HG03139 (cell line): ENCODE measurements at regions not wholly inside any gene's neighbourhood (a gene's known extent, or its start where the extent isn't known, plus 50 kb on each side); places are given as distances from the start of the nearest gene placed in this dataset.

ENCODE experiments used
- ATAC-seq: cut with Tn5 transposase; IDR thresholded peaks from one replicate; pipeline ENCODE4 v1.9.1; 2021; ENCODE audit not compliant: unreplicated experiment

DNA sequence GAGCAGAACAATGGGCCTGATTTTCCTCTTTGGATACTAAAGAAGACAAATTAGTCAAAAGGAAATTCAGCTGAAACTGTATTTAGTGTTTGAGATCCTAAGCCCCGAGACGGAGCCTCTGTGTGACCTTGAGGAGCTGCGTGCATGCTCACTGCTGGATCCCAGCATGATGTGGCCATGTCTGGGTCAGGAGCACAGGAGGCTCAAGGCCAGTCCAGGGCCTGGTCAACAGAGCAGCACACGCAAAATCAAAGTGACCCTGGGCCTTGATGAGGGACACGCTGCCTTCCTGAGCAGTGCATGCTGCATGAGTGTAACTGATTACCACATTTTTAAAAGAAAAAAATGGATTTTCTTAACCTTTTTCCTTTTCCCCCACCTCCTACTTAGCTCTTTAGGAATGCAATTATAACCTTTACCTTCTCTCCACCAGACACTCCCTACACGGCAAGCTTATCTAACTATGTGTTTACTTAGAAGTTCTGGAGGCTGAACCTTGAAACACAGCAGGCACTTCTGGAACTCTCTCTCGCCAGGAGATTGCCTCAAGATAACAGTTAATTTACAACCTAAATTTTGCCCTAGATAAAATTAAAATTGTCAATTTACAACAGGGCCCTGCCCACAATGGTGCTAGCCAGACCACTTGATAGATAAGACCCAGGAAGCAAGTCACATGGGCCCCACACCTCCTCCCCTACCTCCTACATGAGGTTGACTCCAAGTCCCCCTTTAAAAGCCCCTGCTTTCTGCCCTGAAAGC is 144.6 kb downstream of the LRIG2 start:
- no peak for ATAC-seq

- ATAC-seq: no peak
Measured at GRCh38 chr1:113219377-113219776, 146.4 kb downstream of the LRIG2 start.

DNA sequence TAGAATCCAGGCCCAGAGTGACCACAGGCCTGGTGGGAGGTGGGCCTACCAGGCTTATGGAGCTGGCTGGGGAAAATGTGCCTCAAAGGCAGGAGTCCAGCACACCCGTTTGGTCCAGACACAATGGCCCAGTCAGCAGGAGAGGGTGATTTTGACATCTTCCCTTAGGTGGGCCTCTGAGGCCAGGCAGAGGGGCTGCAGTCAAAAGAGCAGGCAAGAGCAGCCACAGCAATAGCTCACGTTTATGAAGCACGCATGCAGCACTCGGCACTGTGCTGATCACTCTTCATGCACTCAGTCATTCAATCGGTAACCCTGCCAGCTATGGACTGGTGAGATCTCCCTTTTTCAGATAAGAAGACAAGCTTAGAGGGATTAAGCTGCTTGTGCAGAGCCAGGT is 146.8 kb downstream of the LRIG2 start:
- ATAC-seq: no peak

DNA sequence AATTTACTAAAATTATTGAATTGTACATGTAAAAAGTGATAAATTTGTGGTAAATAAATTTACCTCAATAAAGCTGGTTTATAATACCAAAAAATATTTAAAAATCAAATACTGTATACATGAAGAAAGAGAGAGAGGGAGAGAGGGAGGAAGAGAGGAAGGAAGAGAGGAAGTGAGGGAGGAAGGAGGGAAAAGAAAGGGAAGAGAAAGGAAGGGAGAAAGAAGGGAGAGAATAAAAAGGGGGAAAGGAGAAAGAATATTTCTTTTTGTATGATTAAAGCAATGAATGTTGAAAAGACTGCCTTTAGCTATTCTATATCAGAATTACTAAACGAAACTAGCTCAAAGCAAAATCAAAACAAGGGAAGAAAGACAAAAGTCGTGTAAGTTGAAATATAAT is 150.0 kb downstream of the LRIG2 start:
- no peak for ATAC-seq

DNA sequence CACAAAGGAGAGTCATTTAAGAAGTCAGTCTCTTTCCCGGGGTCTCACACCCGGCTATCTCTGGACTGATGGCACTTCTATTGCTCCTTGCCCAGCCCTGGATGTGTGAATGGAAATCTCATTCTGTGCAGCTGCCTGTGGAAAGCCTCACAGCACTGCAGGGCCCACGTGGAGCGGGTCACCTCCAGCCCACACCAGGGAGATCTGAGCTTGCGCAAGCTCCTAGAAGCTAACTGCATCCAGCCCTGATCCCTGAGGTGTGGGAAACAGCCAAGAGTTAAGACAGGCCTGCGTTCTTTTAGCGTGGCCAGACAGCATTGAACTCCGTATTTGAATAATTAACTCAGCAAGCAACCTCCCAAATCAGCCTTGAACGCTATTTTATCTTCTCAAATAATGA is 150.5 kb downstream of the LRIG2 start:
- ATAC-seq: no peak

- no peak for ATAC-seq
Measured at GRCh38 chr1:113226148-113226547, 153.2 kb downstream of the LRIG2 start.

- no peak for ATAC-seq
Measured at GRCh38 chr1:113231866-113232265, 158.4 kb upstream of the MAGI3 start.

DNA sequence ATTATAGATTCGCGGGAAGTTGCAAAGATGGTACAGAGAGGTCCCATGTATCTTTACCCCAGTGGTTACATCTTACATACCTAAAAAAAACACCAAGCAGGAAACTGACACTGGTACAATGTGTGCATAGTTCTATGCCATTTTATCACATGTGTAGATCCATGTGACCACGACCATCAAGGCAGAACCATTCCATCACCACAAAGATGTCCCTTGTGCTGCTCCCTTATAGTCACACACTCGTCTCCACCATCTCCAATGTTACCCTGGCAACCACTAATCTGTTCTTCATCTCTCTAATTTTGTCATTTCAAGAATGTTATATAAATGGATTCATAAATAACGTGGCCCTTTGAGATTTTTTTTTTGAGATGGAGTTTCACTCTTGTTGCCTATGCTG is 156.9 kb upstream of the MAGI3 start:
- ATAC-seq: no peak

DNA sequence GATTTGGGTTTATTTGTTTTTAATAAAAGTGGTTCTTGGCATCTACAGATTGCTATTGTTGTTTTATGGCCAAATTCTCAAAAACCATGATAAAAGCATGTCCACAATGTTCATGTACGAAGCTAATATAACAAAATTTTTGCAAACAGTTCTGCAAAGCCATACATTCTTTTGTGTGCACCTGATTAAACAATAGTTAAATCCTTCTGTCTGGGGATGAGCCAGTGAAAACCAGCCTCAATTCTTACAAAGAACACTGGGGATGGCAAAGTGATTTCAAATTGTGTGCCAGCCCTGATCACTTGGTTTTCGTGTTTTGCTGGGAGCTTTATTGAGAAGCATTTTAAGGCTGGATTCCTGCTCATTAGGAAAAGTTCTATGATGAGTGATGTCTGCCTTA is 149.1 kb upstream of the MAGI3 start:
- ATAC-seq: no peak

- ATAC-seq: no peak
Measured at GRCh38 chr1:113242481-113242880, 147.8 kb upstream of the MAGI3 start.

DNA sequence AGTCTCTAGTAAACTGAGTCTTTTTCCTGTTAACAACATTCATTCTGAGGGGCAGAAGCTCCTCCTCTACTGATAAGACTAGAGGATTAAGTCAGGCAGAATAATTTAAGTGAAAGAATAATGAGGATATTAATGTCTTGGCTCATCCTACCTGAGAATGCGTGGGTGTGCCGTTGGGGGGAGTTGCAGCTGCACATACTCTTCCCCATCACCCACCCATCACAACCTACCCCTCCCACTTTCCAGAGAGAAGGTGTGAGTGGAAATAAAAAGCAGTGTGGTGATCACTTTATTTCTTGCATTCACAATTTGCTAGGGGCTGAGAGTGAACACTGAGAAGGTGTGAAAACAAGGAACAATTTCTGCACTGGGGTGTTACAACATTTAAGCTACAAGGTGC is 146.8 kb upstream of the MAGI3 start:
- no peak for ATAC-seq

- ATAC-seq: no peak
Measured at GRCh38 chr1:113244112-113244820, 146.0 kb upstream of the MAGI3 start.

GRCh38 chr1:113245252-113245651 is 145.1 kb upstream of the MAGI3 start:
- ATAC-seq: no peak

GRCh38 chr1:113246929-113247328 is 143.4 kb upstream of the MAGI3 start:
- ATAC-seq: no peak

- ATAC-seq: no peak
Measured at GRCh38 chr1:113247355-113247754, 143.0 kb upstream of the MAGI3 start.

GRCh38 chr1:113247782-113248181 is 142.5 kb upstream of the MAGI3 start:
- no peak for ATAC-seq

DNA sequence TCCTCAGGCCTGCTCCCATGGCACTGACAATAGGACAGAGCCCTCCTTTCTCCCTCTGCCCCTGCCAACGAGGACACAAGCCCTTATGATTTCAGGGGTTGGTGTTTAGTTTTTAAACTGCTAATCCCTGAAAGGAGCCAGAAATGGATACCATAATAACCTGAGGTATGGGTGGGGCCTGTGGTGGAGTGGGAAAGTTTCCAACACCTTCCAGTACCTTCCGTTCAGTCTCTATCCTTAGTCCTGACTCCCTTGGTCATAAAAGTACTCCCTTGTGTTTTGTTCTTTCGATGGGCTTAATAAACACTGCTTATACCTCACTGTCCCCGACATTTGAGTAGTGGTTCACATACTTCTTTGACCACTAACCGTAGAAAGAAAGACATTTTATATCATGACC is 141.8 kb upstream of the MAGI3 start:
- ATAC-seq: no peak

DNA sequence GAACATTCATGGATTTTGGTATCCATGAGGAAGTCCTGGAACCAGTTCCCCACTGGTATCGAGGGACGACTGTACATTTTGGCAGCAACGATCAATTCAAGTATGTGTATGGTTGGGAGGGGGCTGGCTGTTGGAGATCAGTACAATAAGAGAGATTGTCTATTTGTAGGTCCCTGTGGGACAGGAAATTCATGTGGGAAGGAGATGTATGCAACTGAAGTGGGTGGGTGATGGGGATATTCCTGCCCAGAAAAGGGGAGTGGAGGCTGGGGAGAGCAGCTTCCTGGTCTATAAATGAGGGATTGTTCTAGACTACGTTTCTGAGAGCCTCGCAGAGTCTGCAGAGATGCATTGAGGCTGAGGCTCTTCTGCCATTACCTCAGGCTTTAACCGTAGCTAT is 140.2 kb upstream of the MAGI3 start:
- ATAC-seq: no peak

- no peak for ATAC-seq
Measured at GRCh38 chr1:113252166-113252565, 138.1 kb upstream of the MAGI3 start.

GRCh38 chr1:113253187-113253586 is 137.1 kb upstream of the MAGI3 start:
- no peak for ATAC-seq

DNA sequence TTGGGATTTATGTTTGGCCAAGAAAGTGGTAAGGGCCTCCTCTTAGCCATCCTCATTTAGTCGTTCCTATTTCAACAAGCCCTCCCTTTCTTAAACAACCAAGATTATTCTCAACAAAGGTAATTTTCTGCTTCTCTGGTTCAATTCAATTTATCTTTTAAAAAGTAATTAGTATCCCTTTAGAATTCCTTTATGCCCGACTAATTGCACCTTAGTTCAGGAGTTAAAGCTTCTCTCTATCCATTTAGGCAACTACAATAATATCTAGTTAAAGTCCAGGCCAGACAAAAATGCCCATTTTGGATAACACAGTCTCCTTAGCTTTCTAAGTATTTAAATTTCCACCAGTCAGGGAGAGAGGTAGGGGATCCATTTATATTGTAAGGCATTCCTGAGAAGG is 136.7 kb upstream of the MAGI3 start:
- no peak for ATAC-seq

DNA sequence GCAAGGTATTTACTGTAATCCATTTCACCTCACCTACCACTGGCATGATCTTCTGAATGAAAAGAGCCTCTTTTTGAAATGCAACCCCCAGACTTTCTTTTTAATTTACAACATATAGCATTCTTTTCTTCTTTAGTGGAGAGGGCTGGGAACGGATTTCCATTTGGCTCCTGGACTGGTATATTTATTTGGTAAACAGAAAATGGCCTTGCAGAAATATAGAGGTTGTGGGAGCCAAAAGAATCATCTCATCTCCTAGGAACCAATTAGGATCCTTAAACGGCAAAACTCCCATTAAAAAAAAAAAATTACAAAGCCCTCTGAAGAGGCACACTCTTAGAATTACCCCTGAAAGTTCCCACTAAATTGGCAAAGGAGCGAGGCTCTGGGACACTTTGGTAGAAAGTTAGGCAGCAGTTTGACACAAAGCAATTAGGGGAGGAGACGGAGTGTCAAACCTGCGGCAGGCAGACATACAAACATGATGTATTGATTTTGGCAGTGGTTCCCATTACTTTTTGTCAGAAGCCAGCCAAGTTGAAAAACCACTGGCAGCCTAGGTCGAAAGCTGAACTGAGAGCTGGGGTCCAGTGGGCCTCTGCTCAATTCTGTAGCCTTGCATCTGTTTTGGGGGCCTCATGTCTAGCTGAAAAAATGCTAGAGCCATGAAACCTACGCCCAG is 135.1 kb upstream of the MAGI3 start:
- no peak for ATAC-seq
